Breast epithelium (tissue), 4 donors: ENCODE measurements at regions not wholly inside any gene's neighbourhood (a gene's known extent, or its start where the extent isn't known, plus 50 kb on each side); places are given as distances from the start of the nearest gene placed in this dataset.

Experiments used
- DNase-seq, 2 donors: peaks; one replicate each; pipeline ENCODE4 v3.0.0-alpha.2; 2019; ENCODE audit warnings: low spot score in 2 of 2
- H3K27ac ChIP-seq, 2 donors: fragments of 200-600 bp; sonication (generic) in 1 of 2; one replicate each; pipeline ENCODE4 v1.5.1; 2016 to 2019; ENCODE audit warnings: mild to moderate bottlenecking in 1 of 2
- H3K27me3 ChIP-seq, 2 donors: fragments of 200-600 bp; sonication (generic) in 1 of 2; one replicate each; pipeline versions ENCODE4 v1.5.1 to v1.6.0; 2017 to 2019; ENCODE audit warnings: control low read depth in 1 of 2, mild to moderate bottlenecking in 1 of 2
- H3K36me3 ChIP-seq: fragments of 200-600 bp; one replicate; pipeline ENCODE4 v1.5.1; 2019
- H3K4me1 ChIP-seq, 2 donors: fragments of 200-600 bp; sonication (generic); one replicate each; pipeline ENCODE4 v1.5.1; 2016 to 2019; ENCODE audit warnings: control low read depth in 1 of 2
- H3K4me3 ChIP-seq, 3 donors: fragments of 200-600 bp; sonication (generic); 1 replicate in 2 of 3; 2 replicates in 1 of 3; pipeline ENCODE4 v1.5.1; 2016 to 2019; ENCODE audit warnings: mild to moderate bottlenecking in 3 of 3, moderate library complexity in 2 of 3
- H3K9me3 ChIP-seq, 2 donors: fragments of 200-600 bp; sonication (generic) in 1 of 2; one replicate each; pipeline ENCODE4 v1.5.1; 2016 to 2019; ENCODE audit warnings: control low read depth in 1 of 2
- CTCF ChIP-seq, 3 donors: fragments of 450-650 bp; IDR thresholded peaks; one replicate each; pipeline ENCODE4 v1.5.1; 2016 to 2017; ENCODE audit warnings: antibody characterized with exemption in 3 of 3, mild to moderate bottlenecking in 3 of 3, moderate library complexity in 3 of 3
- POLR2A ChIP-seq: fragments of 450-650 bp; IDR thresholded peaks from one replicate; pipeline ENCODE4 v1.6.1; 2016; ENCODE audit warnings: antibody characterized with exemption, mild to moderate bottlenecking, moderate library complexity
- POLR2AphosphoS5 ChIP-seq, 3 donors: sonication (generic); formaldehyde crosslinking; IDR thresholded peaks; one replicate each; pipeline ENCODE4 v1.6.1; 2017; ENCODE audit warnings: antibody characterized with exemption in 3 of 3
- intact Hi-C: fragments of 100-400 bp; cut with DNase I; formaldehyde crosslinking; loops from one replicate; pipeline ENCODE4 v1.15.1; 2023; ENCODE audit warnings: low total_unique reads

- H3K36me3 ChIP-seq, result no peaks in the 10 kb centered on the region
- no peak for DNase-seq
- no peak overlapping the region for H3K4me3 ChIP-seq
- TF ChIP-seq POLR2A (no peak), POLR2AphosphoS5 (IDR thresholded peaks at IDR 0.05) (no peak), CTCF (IDR thresholded peaks at IDR 0.05) (no peak)
- no peaks in the 10 kb centered on the region for H3K9me3 ChIP-seq
- no peaks in the 10 kb centered on the region for H3K4me1 ChIP-seq
- H3K27ac ChIP-seq, result no peak overlapping the region
- intact Hi-C loops, result no loop called here
- no peaks in the 10 kb centered on the region for H3K27me3 ChIP-seq
These were observed 891.0 kb upstream of the SORCS1 start for GRCh38 chr10:108055506-108055905.

DNA sequence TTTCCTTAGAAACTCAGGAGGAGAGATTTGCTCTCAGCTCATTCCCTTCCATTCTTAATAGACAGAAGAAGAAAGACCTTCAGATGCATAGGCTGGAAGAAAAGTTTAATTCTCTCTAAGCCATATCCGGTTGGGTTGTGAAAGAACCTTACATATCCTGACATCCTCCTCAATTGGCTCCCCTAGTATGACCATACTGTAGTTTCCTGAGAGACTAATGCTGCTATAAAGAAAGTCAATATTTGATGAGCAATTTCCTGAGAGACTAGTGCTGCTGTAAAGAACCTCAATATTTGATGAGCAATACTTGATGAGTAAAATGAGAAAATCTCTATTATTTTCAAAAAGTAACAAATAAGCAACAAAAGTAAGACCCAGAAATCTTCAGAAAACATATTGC, 888.5 kb upstream of the SORCS1 start:
- Histone ChIP-seq H3K27ac (no peak overlapping the region), H3K36me3 (no peaks in the 10 kb centered on the region), H3K27me3 (no peaks in the 10 kb centered on the region), H3K4me1 (no peaks in the 10 kb centered on the region), H3K4me3 (no peak overlapping the region), H3K9me3 (no peaks in the 10 kb centered on the region)
- no peak for DNase-seq
- intact Hi-C loops, result no loop called here
- no peak for TF ChIP-seq POLR2AphosphoS5 (IDR thresholded peaks at IDR 0.05)
- no peak for TF ChIP-seq CTCF (IDR thresholded peaks at IDR 0.05)
- no peak for TF ChIP-seq POLR2A

GRCh38 chr10:108051218-108051617, 886.7 kb upstream of the SORCS1 start:
- Histone ChIP-seq H3K36me3 (no peaks in the 10 kb centered on the region), H3K27ac (no peak overlapping the region), H3K4me1 (no peaks in the 10 kb centered on the region), H3K27me3 (no peaks in the 10 kb centered on the region), H3K9me3 (no peaks in the 10 kb centered on the region), H3K4me3 (no peak overlapping the region)
- no peak for DNase-seq
- intact Hi-C loops, result no loop called here
- TF ChIP-seq POLR2AphosphoS5 (IDR thresholded peaks at IDR 0.05), result no peak
- TF ChIP-seq POLR2A, result no peak
- TF ChIP-seq CTCF (IDR thresholded peaks at IDR 0.05), result no peak

DNA sequence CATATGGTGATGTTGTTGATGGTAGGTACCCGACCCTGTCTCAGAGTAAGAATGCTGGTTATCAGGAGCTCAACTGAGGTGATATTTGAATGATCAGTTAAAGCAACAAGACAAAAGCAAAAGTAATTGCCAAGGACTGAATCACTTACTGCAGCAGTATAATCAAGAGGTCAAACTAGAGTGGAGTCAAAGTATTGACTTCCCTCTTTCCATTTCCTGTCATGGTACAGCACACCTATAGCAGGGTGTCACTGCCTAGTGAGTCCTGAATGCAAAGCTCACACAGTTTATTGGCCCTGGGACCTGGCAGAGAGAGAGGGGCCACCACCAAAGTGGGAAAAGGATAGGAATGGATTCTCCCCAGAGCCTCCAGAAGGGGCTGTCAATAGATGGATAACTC, 886.1 kb upstream of the SORCS1 start:
- H3K36me3 ChIP-seq, result no peaks in the 10 kb centered on the region
- no peak overlapping the region for H3K27ac ChIP-seq
- intact Hi-C loops, result no loop called here
- no peak for TF ChIP-seq POLR2A
- TF ChIP-seq POLR2AphosphoS5 (IDR thresholded peaks at IDR 0.05), result no peak
- TF ChIP-seq CTCF (IDR thresholded peaks at IDR 0.05), result no peak
- no peak overlapping the region for H3K4me3 ChIP-seq
- no peaks in the 10 kb centered on the region for H3K9me3 ChIP-seq
- DNase-seq, result no peak
- H3K4me1 ChIP-seq, result no peaks in the 10 kb centered on the region
- no peaks in the 10 kb centered on the region for H3K27me3 ChIP-seq

DNA sequence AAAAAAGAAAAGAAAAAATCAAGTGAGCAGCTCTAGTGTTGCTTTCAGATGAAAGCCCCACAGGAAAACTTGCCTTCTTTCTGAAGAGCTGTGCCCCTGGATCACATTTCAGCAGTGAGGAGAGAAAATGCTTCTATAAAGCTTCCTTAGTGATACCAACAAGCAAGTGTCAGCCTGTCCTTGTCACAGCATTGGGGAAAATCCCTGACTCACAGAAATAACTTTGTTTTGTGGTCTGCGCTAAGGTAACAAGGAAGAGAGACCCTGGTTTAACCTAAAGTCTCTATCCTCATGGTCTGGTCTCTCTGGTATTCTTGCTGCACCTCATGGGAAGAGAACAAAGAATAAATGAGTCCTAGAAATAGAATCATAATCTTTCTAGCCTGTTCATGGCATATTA, 885.2 kb upstream of the SORCS1 start:
- TF ChIP-seq CTCF (IDR thresholded peaks at IDR 0.05), result no peak
- no peak for TF ChIP-seq POLR2A
- TF ChIP-seq POLR2AphosphoS5 (IDR thresholded peaks at IDR 0.05), result no peak
- DNase-seq, result no peak
- H3K27me3 ChIP-seq, result no peaks in the 10 kb centered on the region
- H3K27ac ChIP-seq, result no peak overlapping the region
- H3K9me3 ChIP-seq, result no peaks in the 10 kb centered on the region
- no peaks in the 10 kb centered on the region for H3K4me1 ChIP-seq
- intact Hi-C loops, result no loop called here
- H3K4me3 ChIP-seq, result no peak overlapping the region
- H3K36me3 ChIP-seq, result no peaks in the 10 kb centered on the region
